A549 (cell line): ENCODE measurements at regions not wholly inside any gene's neighbourhood (a gene's known extent, or its start where the extent isn't known, plus 50 kb on each side); places are given as distances from the start of the nearest gene placed in this dataset.

ENCODE experiments used
- ATAC-seq, 2 experiments: fragments of 200-7000 bp in 1 of 2; fragments of >200 bp in 1 of 2; cut with Nextera tagmentation in 1 of 2; cut with Tn5 transposase in 1 of 2; 3 replicates each; pipeline versions ENCODE4 v1.8.0 to v1.9.1; 2018 to 2020; ENCODE audit warnings: mild to moderate bottlenecking in 1 of 2, moderate library complexity in 1 of 2
- CTCF ChIA-PET: fragments of 300-600 bp; sonication (Branson Sonifier 250); formaldehyde crosslinking; extraction: SDS; loops from one replicate; lab custom pipeline; 2021; ENCODE audit warnings: antibody characterized with exemption, inconsistent platforms; lab: Yijun Ruan, JAX
- POLR2A ChIA-PET: fragments of 350-600 bp; formaldehyde crosslinking; extraction: SDS; loops from one replicate; lab custom pipeline; 2021; ENCODE audit warnings: antibody characterized with exemption, inconsistent platforms; lab: Yijun Ruan, JAX
- DNase-seq, 2 experiments: peaks; one replicate each; pipeline versions ENCODE4 v3.0.0 to v3.0.0-alpha.2; 2011 to 2016; ENCODE audit warnings: low read depth in 1 of 2, low spot score in 1 of 2
- FAIRE-seq: peaks from 2 replicates; lab custom pipeline; 2011; peaks lifted over from hg19 to GRCh38; lab: Jason Lieb, UNC
- H3K27ac ChIP-seq, 2 experiments: fragments of >200 bp; sonication (Bioruptor Twin); formaldehyde crosslinking; 3 replicates each; pipeline ENCODE4 v1.5.1; 2016 to 2017
- H3K4me1 ChIP-seq: fragments of >200 bp; sonication (Bioruptor Twin); formaldehyde crosslinking; 3 replicates; pipeline ENCODE4 v1.6.1; 2016
- H3K4me2 ChIP-seq: fragments of >200 bp; sonication (Bioruptor Twin); formaldehyde crosslinking; 3 replicates; pipeline ENCODE4 v1.6.1; 2016
- H3K4me3 ChIP-seq: fragments of >200 bp; sonication (Bioruptor Twin); formaldehyde crosslinking; 3 replicates; pipeline ENCODE4 v1.5.1; 2016
- H3K9me3 ChIP-seq: fragments of >200 bp; sonication (Bioruptor Twin); formaldehyde crosslinking; 3 replicates; pipeline ENCODE4 v1.6.1; 2016
- ATOH8 ChIP-seq: fragments of 250-450 bp; sonication (Bioruptor Pico); IDR thresholded peaks from 2 replicates; pipeline ENCODE4 v1.5.0; 2020; ENCODE audit warnings: low read depth, mild to moderate bottlenecking, moderate library complexity
- BCL3 ChIP-seq: fragments of >200 bp; sonication (Bioruptor Twin); formaldehyde crosslinking; IDR thresholded peaks from 3 replicates; pipeline ENCODE4 v1.6.1; 2016
- CBX2 ChIP-seq: fragments of 200-600 bp; sonication (generic); IDR thresholded peaks from 2 replicates; pipeline ENCODE4 v1.6.1; 2016; ENCODE audit warnings: low read depth, mild to moderate bottlenecking, borderline replicate concordance
- CEBPB ChIP-seq, 2 experiments: fragments of >200 bp in 1 of 2; sonication (Bioruptor Twin) in 1 of 2; formaldehyde crosslinking in 1 of 2; IDR thresholded peaks; 2 replicates each; pipeline ENCODE4 v1.6.1; 2012 to 2016
- CHD4 ChIP-seq: fragments of 200-600 bp; sonication (generic); IDR thresholded peaks from 2 replicates; pipeline ENCODE4 v1.6.1; 2016; ENCODE audit warnings: antibody characterized with exemption, mild to moderate bottlenecking, borderline replicate concordance
- CTCF ChIP-seq: fragments of >200 bp; sonication (Bioruptor Twin); formaldehyde crosslinking; IDR thresholded peaks from 3 replicates; pipeline ENCODE4 v1.5.1; 2016
- E2F6 ChIP-seq: IDR thresholded peaks from 2 replicates; pipeline ENCODE4 v1.6.1; 2012; ENCODE audit warnings: low read depth, borderline replicate concordance
- EHMT2 ChIP-seq: fragments of 200-600 bp; sonication (generic); IDR thresholded peaks from 2 replicates; pipeline ENCODE4 v1.6.1; 2016; ENCODE audit warnings: antibody characterized with exemption, low read depth, mild to moderate bottlenecking, moderate library complexity
- FOSB ChIP-seq: fragments of 250-450 bp; sonication (Bioruptor Pico); IDR thresholded peaks from 2 replicates; pipeline ENCODE4 v1.5.0; 2020; ENCODE audit warnings: mild to moderate bottlenecking, moderate library complexity
- FOSL2 ChIP-seq, 2 experiments: fragments of 450-650 bp in 1 of 2; fragments of >200 bp in 1 of 2; sonication (Bioruptor Twin) in 1 of 2; formaldehyde crosslinking; IDR thresholded peaks; 2 replicates each; pipeline versions ENCODE4 v1.5.0 to v1.6.1; 2016 to 2020; ENCODE audit warnings: mild to moderate bottlenecking in 1 of 2, moderate library complexity in 1 of 2
- HDAC2 ChIP-seq: fragments of 200-600 bp; sonication (generic); IDR thresholded peaks from 2 replicates; pipeline ENCODE4 v1.6.1; 2016
- HEYL ChIP-seq: fragments of 250-450 bp; sonication (Bioruptor Pico); IDR thresholded peaks from 2 replicates; pipeline ENCODE4 v1.8.0; 2021; ENCODE audit warnings: mild to moderate bottlenecking, moderate library complexity
- KDM5A ChIP-seq: fragments of 200-600 bp; sonication (generic); IDR thresholded peaks from 2 replicates; pipeline ENCODE4 v1.6.1; 2016; ENCODE audit warnings: antibody characterized with exemption, mild to moderate bottlenecking
- MAFK ChIP-seq: fragments of 450-650 bp; IDR thresholded peaks from 2 replicates; pipeline ENCODE4 v1.6.1; 2014; ENCODE audit not compliant: partially characterized antibody
- NR3C1 ChIP-seq: fragments of >200 bp; sonication (Bioruptor Twin); formaldehyde crosslinking; IDR thresholded peaks from 3 replicates; pipeline ENCODE4 v1.6.1; 2017
- PBX3 ChIP-seq: IDR thresholded peaks from 2 replicates; pipeline ENCODE4 v1.6.1; 2012
- POLR2A ChIP-seq: IDR thresholded peaks from 2 replicates; pipeline ENCODE4 v1.6.1; 2012; ENCODE audit warnings: mild to moderate bottlenecking, low read length
- POLR2AphosphoS2 ChIP-seq: conservative IDR thresholded peaks from 2 replicates; pipeline ENCODE4 v1.6.1; 2012; ENCODE audit warnings: low read length, improper control_type of control experiment, inconsistent platforms
- RARB ChIP-seq: fragments of 250-450 bp; sonication (Bioruptor Pico); IDR thresholded peaks from 2 replicates; pipeline ENCODE4 v1.8.0; 2021; ENCODE audit warnings: mild to moderate bottlenecking, moderate library complexity
- RCOR1 ChIP-seq: fragments of 150-350 bp; IDR thresholded peaks from 2 replicates; pipeline ENCODE4 v1.6.1; 2014; ENCODE audit warnings: antibody characterized with exemption, low read length, low read depth
- RFX5 ChIP-seq: fragments of 450-650 bp; IDR thresholded peaks from 2 replicates; pipeline ENCODE4 v1.7.1; 2014; ENCODE audit warnings: antibody characterized with exemption, mild to moderate bottlenecking, moderate library complexity
- RNF2 ChIP-seq: fragments of 200-600 bp; sonication (generic); IDR thresholded peaks from 2 replicates; pipeline ENCODE4 v1.6.1; 2016; ENCODE audit warnings: low read depth, mild to moderate bottlenecking, antibody characterized with exemption, moderate library complexity, borderline replicate concordance
- SREBF2 ChIP-seq: fragments of 450-650 bp; IDR thresholded peaks from 2 replicates; pipeline ENCODE4 v1.6.1; 2014; ENCODE audit warnings: mild to moderate bottlenecking, moderate library complexity
- TFCP2L1 ChIP-seq: fragments of 250-450 bp; sonication (Bioruptor Pico); IDR thresholded peaks from 2 replicates; pipeline ENCODE4 v1.5.0; 2021; ENCODE audit warnings: mild to moderate bottlenecking
- TP53 ChIP-seq: fragments of 250-450 bp; sonication (Bioruptor Pico); IDR thresholded peaks from 2 replicates; pipeline ENCODE4 v1.5.0; 2021; ENCODE audit warnings: mild to moderate bottlenecking, moderate library complexity
- ZFP36 ChIP-seq: fragments of 450-650 bp; IDR thresholded peaks from 2 replicates; pipeline ENCODE4 v1.6.1; 2014; ENCODE audit warnings: borderline replicate concordance; ENCODE audit not compliant: partially characterized antibody
- ZSCAN20 ChIP-seq: fragments of 250-450 bp; sonication (Bioruptor Pico); IDR thresholded peaks from 2 replicates; pipeline ENCODE4 v1.8.0; 2022; ENCODE audit warnings: mild to moderate bottlenecking, moderate library complexity
- WGBS: methylation state at CpG from one replicate; pipeline ENCODE4 v1.1.6; 2017; ENCODE audit errors: missing lambda C conversion rate; 5-methylcytosine and 5-hydroxymethylcytosine counted together

- TF ChIP-seq ATOH8 (CRISPR knock-in tag) (no peak), FOSB (CRISPR knock-in tag) (no peak)
Observed at GRCh38 chr18:39776766-39777165, 2178.3 kb upstream of the PIK3C3 start (continued).

GRCh38 chr18:39774957-39775598 lies 2180.0 kb upstream of the PIK3C3 start:
- peak overlapping the region; percentile 36; the same call in 1 of the 3 replicates for H3K4me2 ChIP-seq
- WGBS, result 62% methylated on average over 3 of the region's 3 CpGs
- H3K9me3 ChIP-seq, result no peaks in the 10 kb centered on the region
- ATAC-seq (no peak), FAIRE-seq (no peak), DNase-seq (no peak)
- TF ChIP-seq POLR2A (no peak), KDM5A (no peak), BCL3 (no peak), PBX3 (no peak), TP53 (CRISPR knock-in tag) (no peak), CTCF (no peak), HEYL (CRISPR knock-in tag) (no peak), MAFK (no peak), CHD4 (no peak), E2F6 (no peak), ZFP36 (no peak), ZSCAN20 (CRISPR knock-in tag) (no peak), RNF2 (no peak), RFX5 (no peak), CBX2 (no peak)
- H3K27ac ChIP-seq, result no peak overlapping the region
- CTCF ChIA-PET, result no interaction called here
- POLR2A ChIA-PET, result no interaction called here
- peaks cover 13% of the 10 kb centered on the region for H3K4me1 ChIP-seq
- H3K4me3 ChIP-seq, result no peak overlapping the region

GRCh38 chr18:39773646-39774045 lies 2181.4 kb upstream of the PIK3C3 start:
- ATAC-seq (no peak), FAIRE-seq (no peak), DNase-seq (no peak)
- ChIA-PET CTCF (no interaction called here), POLR2A (no interaction called here)
- TF ChIP-seq HDAC2, result no peak
- no peak for TF ChIP-seq POLR2AphosphoS2
- no peak for TF ChIP-seq RARB
- TF ChIP-seq MAFK, result no peak
- TF ChIP-seq TFCP2L1 (CRISPR knock-in tag), result no peak
- no peak for TF ChIP-seq ZSCAN20 (CRISPR knock-in tag)
- TF ChIP-seq FOSL2 (IDR thresholded peaks at IDR 0.05), result no peak
- no peak for TF ChIP-seq FOSL2 (CRISPR knock-in tag; IDR thresholded peaks at IDR 0.05)
- no peak for TF ChIP-seq EHMT2
- TF ChIP-seq NR3C1, result no peak
- no peak for TF ChIP-seq CBX2
- TF ChIP-seq KDM5A, result no peak
- TF ChIP-seq CEBPB (IDR thresholded peaks at IDR 0.05), result no peak
- no peak for TF ChIP-seq CHD4
- no peak for TF ChIP-seq E2F6
- TF ChIP-seq SREBF2, result no peak
- TF ChIP-seq TP53 (CRISPR knock-in tag), result no peak
- no peak for TF ChIP-seq FOSB (CRISPR knock-in tag)
- no peak for TF ChIP-seq BCL3
- no peak for TF ChIP-seq RCOR1
- no peak overlapping the region for H3K27ac ChIP-seq
- H3K4me3 ChIP-seq, result no peak overlapping the region
- 85% methylated on average over 2 of the region's 2 CpGs for WGBS
- H3K4me2 ChIP-seq, result no peak overlapping the region
- no peaks in the 10 kb centered on the region for H3K9me3 ChIP-seq
- peaks cover 13% of the 10 kb centered on the region for H3K4me1 ChIP-seq
